ENCODE measurements at regions not wholly inside any gene's neighbourhood (a gene's known extent, or its start where the extent isn't known, plus 50 kb on each side); places are given as distances from the start of the nearest gene placed in this dataset.
A peak's percentile ranks its signal among the peaks of the same experiment; 100 is the strongest.
"Not testable (repeated sequence)": the region's sequence is repeated elsewhere in the genome, so short reads cannot be mapped to it uniquely, and the experiment has no call there.

GRCh38 chr16:17925761-17926160 is 410.8 kb downstream of the NPIPA8 start:
- TF ChIP-seq POLR2A (IDR thresholded peaks at IDR 0.05; ENCODE audit: low read depth, low read length), result no peak
- FAIRE-seq, result no peak
- no peak for DNase-seq (ENCODE audit: insufficient read length, low spot score)

GRCh38 chr16:17921357-17921978 is 415.1 kb downstream of the NPIPA8 start:
- no peak for TF ChIP-seq POLR2A (IDR thresholded peaks at IDR 0.05; ENCODE audit: low read depth, low read length)
- FAIRE-seq (no peak), DNase-seq (ENCODE audit: insufficient read length, low spot score) (peak; percentile 9)

- DNase-seq (ENCODE audit: insufficient read length, low spot score) (no peak), FAIRE-seq (no peak)
- no peak for TF ChIP-seq POLR2A (IDR thresholded peaks at IDR 0.05; ENCODE audit: low read depth, low read length)
These were observed 419.1 kb downstream of the NPIPA8 start for GRCh38 chr16:17917316-17918019.

GRCh38 chr16:17915791-17916190 is 420.7 kb downstream of the NPIPA8 start:
- FAIRE-seq, result no peak
- DNase-seq (ENCODE audit: insufficient read length, low spot score), result no peak
- TF ChIP-seq POLR2A (IDR thresholded peaks at IDR 0.05; ENCODE audit: low read depth, low read length), result no peak

GRCh38 chr16:17914168-17914567 is 422.4 kb downstream of the NPIPA8 start:
- FAIRE-seq, result no peak
- TF ChIP-seq POLR2A (IDR thresholded peaks at IDR 0.05; ENCODE audit: low read depth, low read length), result no peak
- no peak for DNase-seq (ENCODE audit: insufficient read length, low spot score)

- FAIRE-seq; DNase-seq (ENCODE audit: insufficient read length, low spot score): not testable (repeated sequence)
These were observed 425.0 kb downstream of the NPIPA8 start for GRCh38 chr16:17911578-17911977.

- not testable (repeated sequence) for DNase-seq (ENCODE audit: insufficient read length, low spot score); FAIRE-seq
These were observed 429.9 kb downstream of the NPIPA8 start for GRCh38 chr16:17906626-17907025.

- DNase-seq (ENCODE audit: insufficient read length, low spot score) (no peak), FAIRE-seq (no peak)
- no peak for TF ChIP-seq POLR2A (IDR thresholded peaks at IDR 0.05; ENCODE audit: low read depth, low read length)
These were observed 430.5 kb upstream of the XYLT1 start for GRCh38 chr16:17901309-17901708.

GRCh38 chr16:17899141-17899540 is 428.4 kb upstream of the XYLT1 start:
- DNase-seq (ENCODE audit: insufficient read length, low spot score), result no peak
- TF ChIP-seq POLR2A (IDR thresholded peaks at IDR 0.05; ENCODE audit: low read depth, low read length), result no peak
- no peak for FAIRE-seq

- FAIRE-seq, result no peak
- no peak for TF ChIP-seq POLR2A (IDR thresholded peaks at IDR 0.05; ENCODE audit: low read depth, low read length)
- DNase-seq (ENCODE audit: insufficient read length, low spot score), result no peak
These were observed 417.2 kb upstream of the XYLT1 start for GRCh38 chr16:17887963-17888362.

GRCh38 chr16:17885659-17886207 is 415.0 kb upstream of the XYLT1 start:
- DNase-seq (ENCODE audit: insufficient read length, low spot score) (no peak), FAIRE-seq (no peak)
- TF ChIP-seq POLR2A (IDR thresholded peaks at IDR 0.05; ENCODE audit: low read depth, low read length), result no peak

GRCh38 chr16:17877821-17878360 is 407.1 kb upstream of the XYLT1 start:
- no peak for TF ChIP-seq POLR2A (IDR thresholded peaks at IDR 0.05; ENCODE audit: low read depth, low read length)
- no peak for DNase-seq (ENCODE audit: insufficient read length, low spot score)
- no peak for FAIRE-seq

- no peak for TF ChIP-seq POLR2A (IDR thresholded peaks at IDR 0.05; ENCODE audit: low read depth, low read length)
- no peak for DNase-seq (ENCODE audit: insufficient read length, low spot score)
- no peak for FAIRE-seq
These were observed 396.2 kb upstream of the XYLT1 start for GRCh38 chr16:17866996-17867395.

GRCh38 chr16:17861981-17862479 is 391.3 kb upstream of the XYLT1 start:
- no peak for TF ChIP-seq POLR2A (IDR thresholded peaks at IDR 0.05; ENCODE audit: low read depth, low read length)
- DNase-seq (ENCODE audit: insufficient read length, low spot score), result no peak
- no peak for FAIRE-seq

- no peak for DNase-seq (ENCODE audit: insufficient read length, low spot score)
- no peak for FAIRE-seq
- TF ChIP-seq POLR2A (IDR thresholded peaks at IDR 0.05; ENCODE audit: low read depth, low read length), result no peak
These were observed 387.3 kb upstream of the XYLT1 start for GRCh38 chr16:17858061-17858460.

Data from H54 (cell line).